Right lobe of liver (tissue), 6 donors: ENCODE measurements at regions not wholly inside any gene's neighbourhood (a gene's known extent, or its start where the extent isn't known, plus 50 kb on each side); places are given as distances from the start of the nearest gene placed in this dataset.

Experiments
- ATAC-seq, 4 donors: fragments of 200-7000 bp; cut with Tn5 transposase; one replicate each; pipeline ENCODE4 v1.9.1; 2020; ENCODE audit warnings: mild to moderate bottlenecking in 4 of 4, moderate library complexity in 4 of 4
- DNase-seq, 3 donors: peaks; one replicate each; pipeline ENCODE4 v3.0.0-alpha.2; 2020
- H3K27ac ChIP-seq, 3 donors: fragments of 200-600 bp; one replicate each; pipeline ENCODE4 v1.8.0; 2022
- H3K27me3 ChIP-seq, 2 donors: fragments of 200-600 bp; one replicate each; pipeline ENCODE4 v1.8.0; 2022
- H3K36me3 ChIP-seq, 4 donors: fragments of 200-600 bp; sonication (generic) in 1 of 4; one replicate each; pipeline versions ENCODE4 v1.5.1 to v1.8.0; 2017 to 2022; ENCODE audit warnings: control low read depth in 1 of 4
- H3K4me1 ChIP-seq, 4 donors: fragments of 200-600 bp; sonication (generic) in 1 of 4; one replicate each; pipeline versions ENCODE4 v1.5.1 to v1.8.0; 2017 to 2022; ENCODE audit warnings: control low read depth in 1 of 4
- H3K4me3 ChIP-seq, 3 donors: fragments of 200-600 bp; one replicate each; pipeline ENCODE4 v1.8.0; 2022
- H3K9me3 ChIP-seq, 4 donors: fragments of 200-600 bp; sonication (generic) in 1 of 4; one replicate each; pipeline versions ENCODE4 v1.5.1 to v1.8.0; 2017 to 2022; ENCODE audit warnings: control low read depth in 1 of 4
- CTCF ChIP-seq, 4 donors: fragments of 200-600 bp in 3 of 4; fragments of 450-650 bp in 1 of 4; IDR thresholded peaks; one replicate each; pipeline versions ENCODE4 v1.5.1 to v1.8.0; 2016 to 2022; ENCODE audit warnings: antibody characterized with exemption in 4 of 4, mild to moderate bottlenecking in 2 of 4
- POLR2A ChIP-seq: fragments of 450-650 bp; IDR thresholded peaks from one replicate; pipeline ENCODE4 v1.6.1; 2017; ENCODE audit warnings: antibody characterized with exemption, mild to moderate bottlenecking
- WGBS: methylation state at CpG from one replicate; pipeline ENCODE4 v1.1.6; 2018; ENCODE audit warnings: low coverage, low lambda C conversion rate; ENCODE audit not compliant: insufficient coverage; ENCODE audit errors: missing lambda C conversion rate; 5-methylcytosine and 5-hydroxymethylcytosine counted together
- intact Hi-C, 2 donors: fragments of 100-400 bp; cut with DNase I; formaldehyde crosslinking; loops; one replicate each; pipeline versions ENCODE4 v1.11.2 to v1.14.1; 2022
- donor health status: DM: no; HTN: yes; CAD: no.
- donor health status: DM: no; HTN: no; CAD: no.
- donor health status: DM: no; HTN: no; CAD: no.
- donor health status: DM: no; HTN: yes; CAD: no.
- donor health status: DM: no; HTN: yes; CAD: no.

GRCh38 chr11:128400382-128401203, 186.8 kb downstream of the ETS1 start:
- H3K27ac ChIP-seq = no peak overlapping the region
- no peaks in the 10 kb centered on the region for H3K4me1 ChIP-seq
- H3K36me3 ChIP-seq = no peaks in the 10 kb centered on the region
- H3K4me3 ChIP-seq = no peak overlapping the region
- ATAC-seq (no peak), DNase-seq (no peak)
- intact Hi-C loops = no loop called here
- 73% methylated on average over 8 of the region's 8 CpGs for WGBS
- TF ChIP-seq CTCF (IDR thresholded peaks at IDR 0.05) (no peak), POLR2A (no peak)
- no peaks in the 10 kb centered on the region for H3K27me3 ChIP-seq
- H3K9me3 ChIP-seq = no peaks in the 10 kb centered on the region

DNA sequence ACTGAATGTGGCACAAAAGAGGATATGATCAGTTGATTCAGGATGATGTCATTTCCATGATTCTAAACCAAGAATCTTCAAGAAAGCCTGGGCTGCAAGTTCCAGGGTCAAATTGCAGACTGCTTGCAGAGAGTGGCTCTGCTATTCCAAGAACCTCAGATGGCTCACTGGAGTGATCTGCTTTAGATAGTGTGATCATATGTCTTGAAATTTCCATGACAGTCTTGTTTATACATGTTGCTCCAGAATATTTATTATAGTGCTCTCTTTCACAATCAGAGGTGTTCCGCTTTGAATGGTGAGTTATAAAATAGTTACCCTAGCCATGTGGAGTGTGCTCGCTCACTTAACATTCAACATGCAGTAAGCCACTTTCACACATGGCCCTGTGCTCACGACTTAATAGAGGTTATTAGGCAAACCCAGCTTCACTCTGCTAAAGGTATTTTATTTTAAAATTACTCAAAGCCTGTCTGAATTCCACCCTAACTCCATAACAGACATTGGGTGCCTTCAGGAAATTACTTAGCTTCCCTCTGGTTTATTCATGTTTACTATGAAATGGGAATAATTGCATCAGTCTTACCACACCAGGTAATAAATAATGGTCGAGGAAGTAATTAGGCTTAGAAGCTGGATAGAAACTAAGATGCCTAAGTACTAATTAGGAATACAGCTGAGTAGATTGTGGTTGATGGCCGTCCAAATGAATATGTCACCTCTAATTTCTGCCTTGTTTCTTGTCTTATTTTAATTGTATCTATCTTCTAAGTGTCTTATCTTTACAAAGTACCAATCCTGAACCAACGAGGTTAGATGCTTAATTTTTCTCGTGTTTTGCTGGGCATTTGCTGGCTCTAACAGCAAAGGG, 187.9 kb downstream of the ETS1 start:
- WGBS = 59% methylated on average over 7 of the region's 7 CpGs

DNA sequence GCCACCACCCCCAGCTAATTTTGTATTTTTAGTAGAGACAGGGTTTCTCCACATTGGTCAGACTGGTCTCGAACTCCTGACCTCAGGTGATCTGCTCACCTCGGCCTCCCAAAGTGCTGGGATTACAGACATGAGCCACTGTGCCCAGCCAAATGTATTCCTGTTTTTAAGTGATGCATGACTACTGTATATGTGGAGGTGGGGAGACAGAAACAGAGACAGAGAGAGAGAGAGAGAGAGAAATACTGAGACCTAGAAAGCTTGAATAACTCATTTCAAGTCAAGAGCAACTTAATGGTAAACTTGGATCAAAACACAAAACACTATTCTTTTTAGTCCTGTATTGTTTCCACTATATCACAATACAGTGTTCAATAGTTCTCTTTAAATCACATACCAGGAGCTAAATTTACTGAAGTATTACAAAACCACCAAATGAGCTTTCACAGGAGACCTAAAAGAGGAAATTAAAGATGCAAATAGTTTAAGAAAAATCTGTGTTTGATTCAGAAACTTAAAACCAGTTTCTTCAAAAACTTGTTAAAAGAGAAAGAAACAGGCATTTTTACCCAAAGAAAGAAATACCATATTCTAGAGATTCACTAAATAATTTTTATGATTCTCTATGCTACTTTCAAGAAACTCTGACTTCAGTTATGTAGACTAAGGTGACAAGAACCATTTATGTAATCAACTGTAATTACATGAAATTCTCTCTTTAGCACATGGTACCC, 188.7 kb downstream of the ETS1 start:
- no peaks in the 10 kb centered on the region for H3K9me3 ChIP-seq
- no peak overlapping the region for H3K4me3 ChIP-seq
- intact Hi-C loops = no loop called here
- no peak for ATAC-seq
- H3K27me3 ChIP-seq = no peaks in the 10 kb centered on the region
- TF ChIP-seq CTCF (IDR thresholded peaks at IDR 0.05) = no peak
- no peak for TF ChIP-seq POLR2A
- WGBS = 76% methylated on average over 2 of the region's 2 CpGs
- no peak overlapping the region for H3K27ac ChIP-seq
- H3K4me1 ChIP-seq = no peaks in the 10 kb centered on the region
- DNase-seq = no peak
- no peaks in the 10 kb centered on the region for H3K36me3 ChIP-seq

More for the DNA sequence above, 187.9 kb downstream of the ETS1 start:
- H3K27ac ChIP-seq = no peak overlapping the region
- H3K36me3 ChIP-seq = no peaks in the 10 kb centered on the region
- no peak overlapping the region for H3K4me3 ChIP-seq
- TF ChIP-seq CTCF (IDR thresholded peaks at IDR 0.05) (no peak), POLR2A (no peak)
- DNase-seq (no peak), ATAC-seq (no peak)
- no peaks in the 10 kb centered on the region for H3K27me3 ChIP-seq
- H3K9me3 ChIP-seq = no peaks in the 10 kb centered on the region
- no peaks in the 10 kb centered on the region for H3K4me1 ChIP-seq
- intact Hi-C loops = no loop called here

DNA sequence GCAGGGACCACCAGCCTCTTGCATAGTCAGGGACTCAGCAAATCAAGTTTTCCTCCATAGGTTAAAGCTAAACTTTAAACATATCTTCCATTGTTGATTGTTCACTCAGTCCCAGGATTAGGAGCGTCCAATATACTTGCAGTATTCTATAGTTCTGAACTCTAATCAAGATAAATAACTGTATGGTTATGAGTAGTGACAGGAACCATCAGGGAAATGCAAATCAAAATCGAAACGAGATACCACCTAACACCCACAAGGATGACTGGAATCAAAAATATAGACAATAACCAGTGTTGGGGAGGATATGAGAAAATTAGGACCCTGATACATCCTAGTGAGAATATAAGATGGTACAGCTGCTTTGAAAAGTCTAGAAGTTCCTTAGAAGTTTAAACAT, 190.0 kb downstream of the ETS1 start:
- Histone ChIP-seq H3K4me1 (no peaks in the 10 kb centered on the region), H3K9me3 (no peaks in the 10 kb centered on the region), H3K27ac (no peak overlapping the region), H3K27me3 (no peaks in the 10 kb centered on the region), H3K4me3 (no peak overlapping the region), H3K36me3 (no peaks in the 10 kb centered on the region)
- no peak for TF ChIP-seq POLR2A
- TF ChIP-seq CTCF (IDR thresholded peaks at IDR 0.05) = no peak
- intact Hi-C loops = no loop called here
- no peak for ATAC-seq
- 43% methylated on average over 3 of the region's 3 CpGs for WGBS
- DNase-seq = no peak
